HCT116 (cell line): ENCODE measurements at regions not wholly inside any gene's neighbourhood (a gene's known extent, or its start where the extent isn't known, plus 50 kb on each side); places are given as distances from the start of the nearest gene placed in this dataset.

ENCODE experiments used
- ATAC-seq: fragments of 200-7000 bp; cut with Tn5 transposase; 2 replicates; pipeline ENCODE4 v1.9.1; 2020; ENCODE audit warnings: mild to moderate bottlenecking, moderate library complexity
- BruUV-seq: library from RNA; stranded (reverse); fragments of 400-500 nt; replicated peaks from 2 replicates; lab custom pipeline; 2021; lab: Mats Ljungman, UMichigan
- CTCF ChIA-PET: fragments of 300-600 bp; sonication (Branson Sonifier 250); formaldehyde crosslinking; loops from one replicate; lab custom pipeline; 2021; ENCODE audit warnings: antibody characterized with exemption; lab: Charles Lee
- POLR2A ChIA-PET: fragments of 300-600, 350-600 bp; sonication (Branson Sonifier 250); formaldehyde crosslinking; loops from one replicate; lab custom pipeline; 2021; ENCODE audit warnings: antibody characterized with exemption; lab: Charles Lee
- RAD21 ChIA-PET, 2 experiments: fragments of 300-600 bp; sonication (Branson Sonifier 250); formaldehyde crosslinking; loops; one replicate each; lab custom pipeline; 2023; ENCODE audit warnings: low total read pairs in 2 of 2; ENCODE audit not compliant: uncharacterized antibody in 2 of 2, unreplicated experiment in 2 of 2, low non-redundant PET in 1 of 2; lab: Charles Lee
- DNase-seq: peaks from one replicate; pipeline ENCODE4 v3.0.0-alpha.2; 2010; ENCODE audit warnings: low read depth, low spot score
- H2AFZ ChIP-seq: fragments of 200-600 bp; shearing (Covaris generic), sonication (generic); 2 replicates; pipeline ENCODE4 v1.6.1; 2017; ENCODE audit warnings: low read depth, mixed run types, mixed read lengths, antibody characterized with exemption, low read length; ENCODE audit not compliant: poor library complexity, severe bottlenecking
- H3K27ac ChIP-seq: 2 replicates; pipeline ENCODE4 v1.5.1; 2012; ENCODE audit warnings: low read depth, low read length
- H3K27me3 ChIP-seq: fragments of 200-600 bp; sonication (generic); 2 replicates; pipeline ENCODE4 v1.6.1; 2016; ENCODE audit warnings: mixed run types, low read length, mixed read lengths; ENCODE audit not compliant: insufficient read depth
- H3K36me3 ChIP-seq, 2 experiments: fragments of 200-500 bp in 1 of 2; fragments of 200-600 bp in 1 of 2; sonication (Bioruptor generic) in 1 of 2; sonication (generic) in 1 of 2; 2 replicates each; pipeline versions ENCODE4 v1.5.1 to v1.6.1; 2014 to 2016; ENCODE audit warnings: low read length in 2 of 2, inconsistent platforms in 1 of 2, mixed read lengths in 1 of 2, mixed run types in 1 of 2; ENCODE audit not compliant: insufficient read depth in 2 of 2, control insufficient read depth in 1 of 2
- H3K4me1 ChIP-seq, 2 experiments: fragments of 200-600 bp in 1 of 2; sonication (generic) in 1 of 2; 2 replicates each; pipeline versions ENCODE4 v1.5.1 to v1.6.1; 2012 to 2017; ENCODE audit warnings: low read length in 2 of 2, inconsistent platforms in 1 of 2, mild to moderate bottlenecking in 1 of 2, mixed read lengths in 1 of 2, mixed run types in 1 of 2, moderate library complexity in 1 of 2; ENCODE audit not compliant: insufficient read depth in 2 of 2, control insufficient read depth in 1 of 2
- H3K4me2 ChIP-seq: fragments of 200-600 bp; sonication (generic); 2 replicates; pipeline ENCODE4 v1.6.1; 2017; ENCODE audit warnings: mixed run types, low read length, mixed read lengths
- H3K4me3 ChIP-seq, 2 experiments: fragments of 200-600 bp in 1 of 2; sonication (generic) in 1 of 2; replicated peaks in 1 of 2; 2 replicates each; pipeline ENCODE4 v1.5.1; 2011 to 2016; ENCODE audit warnings: low read length in 2 of 2, control low read depth in 1 of 2, low read depth in 1 of 2, mild to moderate bottlenecking in 1 of 2, mixed read lengths in 1 of 2, mixed run types in 1 of 2
- H3K79me2 ChIP-seq: fragments of 200-600 bp; sonication (generic); 2 replicates; pipeline ENCODE4 v1.6.1; 2017; ENCODE audit warnings: mild to moderate bottlenecking, mixed run types, low read length, moderate library complexity, mixed read lengths; ENCODE audit not compliant: insufficient read depth
- H3K9ac ChIP-seq: fragments of 200-600 bp; sonication (generic); 2 replicates; pipeline ENCODE4 v1.6.1; 2016; ENCODE audit warnings: low read length, mixed read lengths
- H3K9me2 ChIP-seq: fragments of 200-600 bp; sonication (generic), shearing (Covaris generic); 2 replicates; pipeline ENCODE4 v1.6.1; 2017; ENCODE audit warnings: mixed run types, mild to moderate bottlenecking, moderate library complexity; ENCODE audit not compliant: insufficient read depth
- H3K9me3 ChIP-seq, 2 experiments: fragments of 200-500 bp in 1 of 2; fragments of 200-600 bp in 1 of 2; sonication (Bioruptor generic) in 1 of 2; sonication (generic) in 1 of 2; 2 replicates each; pipeline ENCODE4 v1.6.1; 2014 to 2017; ENCODE audit warnings: low read length in 2 of 2, mixed read lengths in 2 of 2, inconsistent platforms in 1 of 2, low read depth in 1 of 2, mild to moderate bottlenecking in 1 of 2, mixed run types in 1 of 2, moderate library complexity in 1 of 2; ENCODE audit not compliant: control insufficient read depth in 1 of 2, insufficient read depth in 1 of 2
- H4K20me1 ChIP-seq: fragments of 200-600 bp; sonication (generic), shearing (Covaris generic); 2 replicates; pipeline ENCODE4 v1.6.1; 2017; ENCODE audit warnings: mixed run types, mild to moderate bottlenecking, moderate library complexity; ENCODE audit not compliant: insufficient read depth
- CBX3 ChIP-seq: IDR thresholded peaks from 2 replicates; pipeline ENCODE4 v1.6.1; 2012; ENCODE audit warnings: low read depth
- CEBPB ChIP-seq: IDR thresholded peaks from 2 replicates; pipeline ENCODE4 v1.6.1; 2012; ENCODE audit warnings: low read depth
- EGR1 ChIP-seq: IDR thresholded peaks from 2 replicates; pipeline ENCODE4 v1.6.1; 2012; ENCODE audit warnings: low read depth
- EZH2 ChIP-seq: fragments of 200-600 bp; sonication (generic); IDR thresholded peaks from 2 replicates; pipeline ENCODE4 v1.6.1; 2017; ENCODE audit warnings: antibody characterized with exemption, mixed run types
- EZH2phosphoT487 ChIP-seq: fragments of 200-600 bp; IDR thresholded peaks from 2 replicates; pipeline ENCODE4 v1.6.1; 2018; ENCODE audit warnings: antibody characterized with exemption, borderline replicate concordance
- FOSL1 ChIP-seq: IDR thresholded peaks from 2 replicates; pipeline ENCODE4 v1.6.1; 2012; ENCODE audit warnings: low read depth
- JUND ChIP-seq: IDR thresholded peaks from 2 replicates; pipeline ENCODE4 v1.6.1; 2012
- POLR2A ChIP-seq: IDR thresholded peaks from 2 replicates; pipeline ENCODE4 v1.7.0; 2011; ENCODE audit warnings: borderline replicate concordance; ENCODE audit not compliant: insufficient read depth, insufficient read length; ENCODE audit errors: extremely low read depth
- POLR2AphosphoS5 ChIP-seq: IDR thresholded peaks from 2 replicates; pipeline ENCODE4 v1.6.1; 2011; ENCODE audit warnings: mild to moderate bottlenecking, low read depth, low read length, moderate library complexity
- RAD21 ChIP-seq: IDR thresholded peaks from 2 replicates; pipeline ENCODE4 v1.6.1; 2012; ENCODE audit warnings: low read depth, mild to moderate bottlenecking
- REST ChIP-seq: IDR thresholded peaks from 2 replicates; pipeline ENCODE4 v1.6.1; 2012; ENCODE audit warnings: low read depth
- SIN3A ChIP-seq: IDR thresholded peaks from 2 replicates; pipeline ENCODE4 v1.6.1; 2012; ENCODE audit warnings: low read depth
- TCF7L2 ChIP-seq: IDR thresholded peaks from 2 replicates; pipeline ENCODE4 v1.7.0; 2011; ENCODE audit warnings: borderline replicate concordance, inconsistent platforms; ENCODE audit not compliant: insufficient read depth, insufficient read length; ENCODE audit errors: extremely low read depth
- YY1 ChIP-seq: IDR thresholded peaks from 2 replicates; pipeline ENCODE4 v1.6.1; 2011; ENCODE audit warnings: low read length, low read depth, moderate library complexity, mild to moderate bottlenecking; ENCODE audit not compliant: insufficient replicate concordance; ENCODE audit errors: extremely low read depth
- ZFX ChIP-seq: fragments of 450-650 bp; IDR thresholded peaks from 2 replicates; pipeline ENCODE4 v1.6.1; 2017
- ZNF274 ChIP-seq: fragments of 200-500 bp; sonication (Bioruptor generic); IDR thresholded peaks from 2 replicates; pipeline ENCODE4 v1.6.1; 2014; ENCODE audit warnings: mild to moderate bottlenecking, low read depth, low read length, inconsistent platforms
- intact Hi-C: fragments of 100-400 bp; cut with micrococcal nuclease; formaldehyde crosslinking; loops from 2 replicates; pipeline ENCODE4 v1.10.0; 2022
- TF ChIP-seq, protein P1 (sequence below): IDR thresholded peaks from 2 replicates; pipeline ENCODE4 v1.6.1; 2011; ENCODE audit warnings: mild to moderate bottlenecking, low read length, moderate library complexity; ENCODE audit not compliant: insufficient replicate concordance; ENCODE audit errors: extremely low read depth
- TF ChIP-seq, protein P2 (sequence below): IDR thresholded peaks from 2 replicates; pipeline ENCODE4 v1.6.1; 2012
- TF ChIP-seq, protein P3 (sequence below): IDR thresholded peaks from 2 replicates; pipeline ENCODE4 v1.6.1; 2012

DNA sequence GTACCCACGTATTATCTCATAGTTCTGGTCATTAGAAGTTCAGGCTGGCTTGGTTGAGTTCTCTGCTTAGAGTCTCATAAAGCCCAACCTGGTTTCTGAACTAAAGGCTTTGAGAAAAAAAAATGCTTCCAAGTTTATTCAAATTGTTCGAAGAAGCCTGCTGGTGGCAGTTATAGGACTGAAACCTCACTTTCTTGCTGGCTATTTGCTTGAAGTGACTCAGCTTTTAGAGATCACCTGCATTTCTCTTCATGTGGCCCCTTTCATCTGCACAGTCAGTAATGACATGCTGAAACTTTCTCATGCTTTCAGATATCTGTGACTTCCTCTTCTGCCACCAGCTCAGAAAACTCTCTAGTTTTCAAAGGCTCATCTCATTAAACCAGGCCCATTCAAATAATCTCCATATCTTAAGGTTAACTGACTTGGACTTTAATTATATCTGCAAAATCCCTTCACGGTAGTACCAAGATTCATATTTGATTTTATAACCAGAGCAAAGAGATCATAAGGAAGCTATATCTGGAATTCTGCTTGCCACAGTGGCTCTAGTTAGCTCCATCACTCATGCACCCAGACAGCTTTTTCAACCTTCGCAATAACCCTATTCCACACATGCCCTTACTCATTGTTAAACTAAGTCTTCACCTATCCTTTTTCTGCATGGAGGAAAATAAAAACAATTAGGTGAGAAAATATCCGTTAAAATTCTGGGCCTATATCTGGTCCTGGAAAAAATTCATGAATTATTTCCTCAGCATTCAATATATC is 433.8 kb upstream of the CBLB start (continued):
- TF ChIP-seq, protein P1, sequence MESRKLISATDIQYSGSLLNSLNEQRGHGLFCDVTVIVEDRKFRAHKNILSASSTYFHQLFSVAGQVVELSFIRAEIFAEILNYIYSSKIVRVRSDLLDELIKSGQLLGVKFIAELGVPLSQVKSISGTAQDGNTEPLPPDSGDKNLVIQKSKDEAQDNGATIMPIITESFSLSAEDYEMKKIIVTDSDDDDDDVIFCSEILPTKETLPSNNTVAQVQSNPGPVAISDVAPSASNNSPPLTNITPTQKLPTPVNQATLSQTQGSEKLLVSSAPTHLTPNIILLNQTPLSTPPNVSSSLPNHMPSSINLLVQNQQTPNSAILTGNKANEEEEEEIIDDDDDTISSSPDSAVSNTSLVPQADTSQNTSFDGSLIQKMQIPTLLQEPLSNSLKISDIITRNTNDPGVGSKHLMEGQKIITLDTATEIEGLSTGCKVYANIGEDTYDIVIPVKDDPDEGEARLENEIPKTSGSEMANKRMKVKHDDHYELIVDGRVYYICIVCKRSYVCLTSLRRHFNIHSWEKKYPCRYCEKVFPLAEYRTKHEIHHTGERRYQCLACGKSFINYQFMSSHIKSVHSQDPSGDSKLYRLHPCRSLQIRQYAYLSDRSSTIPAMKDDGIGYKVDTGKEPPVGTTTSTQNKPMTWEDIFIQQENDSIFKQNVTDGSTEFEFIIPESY = no peak
- TF ChIP-seq CBX3 = no peak
- TF ChIP-seq EZH2phosphoT487 = no peak
- no peak for TF ChIP-seq EZH2
- no peak for TF ChIP-seq POLR2AphosphoS5
- no peak for TF ChIP-seq POLR2A
- no peak for TF ChIP-seq TCF7L2

- DNase-seq = no peak
- ChIA-PET CTCF (no interaction called here), RAD21 (no interaction called here), POLR2A (no interaction called here)
- Histone ChIP-seq H3K27ac (no peak overlapping the region), H3K9ac (no peak overlapping the region), H3K36me3 (no peaks in the 10 kb centered on the region), H3K4me3 (no peak overlapping the region), H3K4me2 (no peak overlapping the region), H3K9me2 (no peaks in the 10 kb centered on the region), H3K27me3 (no peaks in the 10 kb centered on the region), H3K4me1 (peaks cover 3 to 7% of the 10 kb centered on the region in 2 experiments; a peak in 3 of 4 replicates), H2AFZ (no peak overlapping the region), H3K9me3 (no peaks in the 10 kb centered on the region), H4K20me1 (no peaks in the 10 kb centered on the region), H3K79me2 (no peaks in the 10 kb centered on the region)
- TF ChIP-seq YY1 (no peak), JUND (no peak), SIN3A (no peak), REST (no peak), EZH2 (no peak), EGR1 (no peak), POLR2A (no peak), ZNF274 (no peak), CEBPB (no peak), RAD21 (no peak), ZFX (no peak), CBX3 (no peak), FOSL1 (no peak), TCF7L2 (no peak), EZH2phosphoT487 (no peak)
- TF ChIP-seq, protein P2, sequence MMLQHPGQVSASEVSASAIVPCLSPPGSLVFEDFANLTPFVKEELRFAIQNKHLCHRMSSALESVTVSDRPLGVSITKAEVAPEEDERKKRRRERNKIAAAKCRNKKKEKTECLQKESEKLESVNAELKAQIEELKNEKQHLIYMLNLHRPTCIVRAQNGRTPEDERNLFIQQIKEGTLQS = no peak
- TF ChIP-seq, protein P3, sequence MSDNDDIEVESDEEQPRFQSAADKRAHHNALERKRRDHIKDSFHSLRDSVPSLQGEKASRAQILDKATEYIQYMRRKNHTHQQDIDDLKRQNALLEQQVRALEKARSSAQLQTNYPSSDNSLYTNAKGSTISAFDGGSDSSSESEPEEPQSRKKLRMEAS = no peak
- no peak for ATAC-seq
- intact Hi-C loops = no loop called here
- no TSS peak for BruUV-seq
These were observed 435.0 kb upstream of the CBLB start for GRCh38 chr3:106303766-106304165.
